ENCODE measurements at regions not wholly inside any gene's neighbourhood (a gene's known extent, or its start where the extent isn't known, plus 50 kb on each side); places are given as distances from the start of the nearest gene placed in this dataset.
"Not testable (repeated sequence)": the region's sequence is repeated elsewhere in the genome, so short reads cannot be mapped to it uniquely, and the experiment has no call there.

GRCh38 chr19:20422216-20423205 lies 143.1 kb downstream of the ZNF737 start:
- peak overlapping the region; percentile 88 for H3K4me3 Mint-ChIP-seq
- peaks cover 44% of the 10 kb centered on the region for H3K36me3 Mint-ChIP-seq
- CTCF ChIA-PET, result interaction anchor here (0.7 kb wide), 1 partner anchor 349 kb away, joined by 3 read pairs; no protein-coding TSS in a partner anchor
- DNase-seq, result no peak
- no peak overlapping the region for H3K27ac Mint-ChIP-seq
- peaks cover 28% of the 10 kb centered on the region for H3K9me3 Mint-ChIP-seq
- H3K27me3 Mint-ChIP-seq, result no peaks in the 10 kb centered on the region
- peaks cover 16% of the 10 kb centered on the region for H3K4me1 Mint-ChIP-seq

GRCh38 chr19:20416661-20417060 lies 148.9 kb downstream of the ZNF737 start:
- no peak overlapping the region for H3K27ac Mint-ChIP-seq
- no peak overlapping the region for H3K4me3 Mint-ChIP-seq
- peaks cover 73% of the 10 kb centered on the region for H3K36me3 Mint-ChIP-seq
- CTCF ChIA-PET, result no interaction called here
- DNase-seq, result no peak
- H3K4me1 Mint-ChIP-seq, result peaks cover 2% of the 10 kb centered on the region
- no peaks in the 10 kb centered on the region for H3K27me3 Mint-ChIP-seq
- peaks cover 38% of the 10 kb centered on the region for H3K9me3 Mint-ChIP-seq

DNA sequence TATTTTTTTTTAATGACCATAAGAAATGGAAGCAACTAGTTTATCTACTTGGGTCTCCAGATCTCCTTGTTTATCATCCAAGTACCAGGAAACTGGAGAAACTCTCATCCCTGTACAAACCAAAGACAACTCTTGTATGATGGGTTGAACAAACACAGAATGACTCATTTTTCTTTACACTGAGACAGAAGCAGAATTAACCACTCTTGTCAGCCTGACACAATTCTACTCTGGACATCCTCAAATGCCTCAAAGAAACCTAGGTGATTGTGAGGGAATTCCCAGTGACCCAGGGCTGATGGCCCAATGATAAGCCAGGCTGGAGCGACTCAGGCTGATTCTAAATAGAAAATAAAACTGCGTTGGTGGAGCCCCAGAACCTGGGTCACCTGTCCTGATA lies 151.5 kb downstream of the ZNF737 start:
- H3K27ac Mint-ChIP-seq, result no peak overlapping the region
- H3K4me3 Mint-ChIP-seq, result no peak overlapping the region
- H3K4me1 Mint-ChIP-seq, result no peaks in the 10 kb centered on the region
- no peaks in the 10 kb centered on the region for H3K27me3 Mint-ChIP-seq
- CTCF ChIA-PET, result no interaction called here
- peaks cover 24% of the 10 kb centered on the region for H3K9me3 Mint-ChIP-seq
- no peak for DNase-seq
- peaks cover 63% of the 10 kb centered on the region for H3K36me3 Mint-ChIP-seq

DNA sequence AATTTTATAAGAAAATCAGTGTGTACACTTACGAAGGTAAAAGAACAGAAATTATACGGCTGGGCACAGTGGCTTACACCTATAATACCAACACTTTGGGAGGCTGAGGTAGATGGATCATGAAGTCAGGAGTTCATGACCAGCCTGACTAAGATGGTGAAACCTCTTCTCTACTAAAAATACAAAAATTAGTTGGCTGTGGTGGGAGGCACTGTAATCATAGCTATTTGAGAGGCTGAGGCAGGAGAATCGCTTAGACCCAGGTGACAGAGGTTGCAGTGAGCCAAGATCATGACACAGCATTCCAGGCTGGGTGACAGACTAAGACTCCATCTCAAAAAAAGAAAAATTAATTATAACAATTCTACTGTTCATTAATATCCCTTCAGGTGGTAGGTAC lies 151.9 kb downstream of the ZNF737 start:
- CTCF ChIA-PET, result no interaction called here
- no peaks in the 10 kb centered on the region for H3K4me1 Mint-ChIP-seq
- no peak overlapping the region for H3K27ac Mint-ChIP-seq
- no peaks in the 10 kb centered on the region for H3K27me3 Mint-ChIP-seq
- H3K36me3 Mint-ChIP-seq, result peaks cover 62% of the 10 kb centered on the region
- no peak for DNase-seq
- H3K9me3 Mint-ChIP-seq, result peaks cover 23% of the 10 kb centered on the region
- no peak overlapping the region for H3K4me3 Mint-ChIP-seq

GRCh38 chr19:20412846-20413245 lies 152.7 kb downstream of the ZNF737 start:
- Mint-ChIP-seq H3K27me3 (no peaks in the 10 kb centered on the region), H3K27ac (no peak overlapping the region), H3K4me3 (no peak overlapping the region), H3K36me3 (peaks cover 63% of the 10 kb centered on the region), H3K4me1 (no peaks in the 10 kb centered on the region), H3K9me3 (peaks cover 20% of the 10 kb centered on the region)
- CTCF ChIA-PET, result no interaction called here
- no peak for DNase-seq

GRCh38 chr19:20397292-20397691 lies 168.3 kb downstream of the ZNF737 start:
- no peaks in the 10 kb centered on the region for H3K4me1 Mint-ChIP-seq
- H3K9me3 Mint-ChIP-seq, result peaks cover 51% of the 10 kb centered on the region
- H3K27ac Mint-ChIP-seq, result no peak overlapping the region
- DNase-seq, result no peak
- CTCF ChIA-PET, result no interaction called here
- H3K27me3 Mint-ChIP-seq, result no peaks in the 10 kb centered on the region
- no peak overlapping the region for H3K4me3 Mint-ChIP-seq
- H3K36me3 Mint-ChIP-seq, result peaks cover 26% of the 10 kb centered on the region

GRCh38 chr19:20388706-20389225 lies 176.8 kb downstream of the ZNF737 start:
- Mint-ChIP-seq H3K27me3 (no peaks in the 10 kb centered on the region), H3K36me3 (no peaks in the 10 kb centered on the region), H3K27ac (no peak overlapping the region), H3K4me1 (no peaks in the 10 kb centered on the region), H3K4me3 (no peak overlapping the region), H3K9me3 (peaks cover 32% of the 10 kb centered on the region)
- CTCF ChIA-PET, result no interaction called here
- no peak for DNase-seq

GRCh38 chr19:20385061-20385460 lies 180.5 kb downstream of the ZNF737 start:
- CTCF ChIA-PET, result no interaction called here
- H3K4me3 Mint-ChIP-seq, result no peak overlapping the region
- no peaks in the 10 kb centered on the region for H3K27me3 Mint-ChIP-seq
- H3K4me1 Mint-ChIP-seq, result no peaks in the 10 kb centered on the region
- peaks cover 37% of the 10 kb centered on the region for H3K9me3 Mint-ChIP-seq
- no peaks in the 10 kb centered on the region for H3K36me3 Mint-ChIP-seq
- no peak for DNase-seq
- H3K27ac Mint-ChIP-seq, result no peak overlapping the region

GRCh38 chr19:20371911-20372310 lies 193.7 kb downstream of the ZNF737 start:
- H3K36me3 Mint-ChIP-seq, result no peaks in the 10 kb centered on the region
- CTCF ChIA-PET, result no interaction called here
- H3K4me3 Mint-ChIP-seq, result no peak overlapping the region
- no peaks in the 10 kb centered on the region for H3K27me3 Mint-ChIP-seq
- peaks cover 39% of the 10 kb centered on the region for H3K9me3 Mint-ChIP-seq
- H3K4me1 Mint-ChIP-seq, result no peaks in the 10 kb centered on the region
- no peak overlapping the region for H3K27ac Mint-ChIP-seq
- DNase-seq, result no peak

GRCh38 chr19:20371304-20371703 lies 194.3 kb downstream of the ZNF737 start:
- CTCF ChIA-PET, H3K27ac Mint-ChIP-seq: not testable (repeated sequence)

DNA sequence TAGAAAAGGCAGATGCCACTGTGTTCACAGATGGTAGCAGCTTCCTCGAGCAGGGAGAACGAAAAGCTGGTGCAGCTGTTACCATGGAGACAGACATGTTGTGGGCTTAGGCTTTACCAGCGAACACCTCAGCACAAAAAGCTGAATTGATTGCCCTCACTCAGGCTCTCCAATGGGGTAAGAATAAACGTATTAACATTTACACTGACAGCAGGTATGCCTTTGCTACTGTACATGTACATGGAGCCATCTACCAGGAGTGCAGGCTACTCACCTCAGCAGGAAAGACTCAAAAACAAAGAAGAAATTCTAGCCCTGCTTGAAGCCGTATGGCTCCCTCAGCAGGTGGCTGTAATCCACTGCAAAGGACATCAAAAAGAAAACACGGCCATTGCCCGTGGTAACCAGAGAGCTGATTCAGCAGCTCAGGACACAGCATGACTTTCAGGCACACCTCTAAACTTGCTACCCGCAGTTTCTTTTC lies 197.7 kb downstream of the ZNF737 start:
- no peaks in the 10 kb centered on the region for H3K27me3 Mint-ChIP-seq
- H3K36me3 Mint-ChIP-seq, result no peaks in the 10 kb centered on the region
- CTCF ChIA-PET, result no interaction called here
- no peak overlapping the region for H3K27ac Mint-ChIP-seq
- no peaks in the 10 kb centered on the region for H3K4me1 Mint-ChIP-seq
- no peak overlapping the region for H3K4me3 Mint-ChIP-seq
- no peak for DNase-seq
- H3K9me3 Mint-ChIP-seq, result peaks cover 34% of the 10 kb centered on the region

More at GRCh38 chr19:20371304-20371703, 194.3 kb downstream of the ZNF737 start:
- not testable (repeated sequence) for DNase-seq, H3K27me3 Mint-ChIP-seq, H3K4me1 Mint-ChIP-seq, H3K4me3 Mint-ChIP-seq, H3K36me3 Mint-ChIP-seq
- H3K9me3 Mint-ChIP-seq, result peaks cover 40% of the 10 kb centered on the region

- Mint-ChIP-seq H3K27ac (no peak overlapping the region), H3K36me3 (no peaks in the 10 kb centered on the region), H3K27me3 (no peaks in the 10 kb centered on the region), H3K9me3 (peaks cover 39% of the 10 kb centered on the region), H3K4me3 (no peak overlapping the region), H3K4me1 (no peaks in the 10 kb centered on the region)
- CTCF ChIA-PET, result no interaction called here
- DNase-seq, result no peak
These were observed 198.1 kb downstream of the ZNF486 start for GRCh38 chr19:20365146-20365545.

DNA sequence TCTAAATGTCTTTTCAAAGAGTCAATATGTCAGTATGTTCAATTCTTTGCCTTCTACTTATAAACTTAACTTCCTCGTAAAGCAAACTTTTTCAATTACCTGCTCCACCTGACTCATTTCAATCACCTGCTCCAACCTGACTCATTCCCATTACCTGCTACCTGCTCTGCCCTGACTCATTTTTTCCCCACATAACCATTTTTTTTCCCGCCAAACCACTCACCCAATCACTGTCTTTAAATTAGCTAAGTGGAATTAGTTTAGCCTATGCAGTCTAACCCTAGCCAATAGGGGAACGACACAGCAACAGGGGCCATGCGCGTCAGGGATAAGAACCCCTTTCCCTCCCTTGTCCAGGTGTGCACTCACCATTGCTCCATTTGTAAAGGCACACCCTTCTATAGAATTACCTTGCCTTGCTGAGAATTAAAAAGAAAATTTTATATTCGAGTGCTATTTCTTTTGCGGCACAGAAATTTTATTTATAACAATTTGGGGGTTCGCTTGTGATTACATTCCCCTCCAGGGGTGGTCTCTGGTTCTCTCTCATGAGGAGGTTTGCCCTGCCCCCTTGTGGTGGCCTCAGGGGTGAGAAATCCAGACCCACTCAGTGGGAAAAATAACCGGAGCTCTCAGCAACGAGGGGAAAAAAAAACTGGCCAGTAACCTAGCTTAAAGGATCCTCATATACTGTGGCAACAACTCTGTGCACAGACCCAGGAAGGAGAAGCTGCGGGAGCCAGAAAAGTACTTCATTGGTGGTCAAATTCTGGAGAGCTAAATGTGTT lies 193.1 kb downstream of the ZNF486 start:
- Mint-ChIP-seq H3K27ac (no peak overlapping the region), H3K4me1 (no peaks in the 10 kb centered on the region), H3K9me3 (peaks cover 42% of the 10 kb centered on the region), H3K36me3 (no peaks in the 10 kb centered on the region), H3K27me3 (no peaks in the 10 kb centered on the region), H3K4me3 (no peak overlapping the region)
- no peak for DNase-seq
- CTCF ChIA-PET, result interaction anchor here (0.7 kb wide), 1 partner anchor 9 kb away, joined by 3 read pairs; no protein-coding TSS in a partner anchor

GRCh38 chr19:20358841-20359465 lies 191.9 kb downstream of the ZNF486 start:
- H3K27ac Mint-ChIP-seq, DNase-seq, H3K36me3 Mint-ChIP-seq, H3K4me3 Mint-ChIP-seq, H3K27me3 Mint-ChIP-seq, CTCF ChIA-PET, H3K4me1 Mint-ChIP-seq: not testable (repeated sequence)
- H3K9me3 Mint-ChIP-seq, result peaks cover 42% of the 10 kb centered on the region
